Fibroblast of gingiva (primary cell): ENCODE measurements at regions not wholly inside any gene's neighbourhood (a gene's known extent, or its start where the extent isn't known, plus 50 kb on each side); places are given as distances from the start of the nearest gene placed in this dataset.

Source experiments
- DNase-seq: peaks from one replicate; pipeline ENCODE4 v3.0.0-alpha.2; 2011; ENCODE audit warnings: low read depth

DNA sequence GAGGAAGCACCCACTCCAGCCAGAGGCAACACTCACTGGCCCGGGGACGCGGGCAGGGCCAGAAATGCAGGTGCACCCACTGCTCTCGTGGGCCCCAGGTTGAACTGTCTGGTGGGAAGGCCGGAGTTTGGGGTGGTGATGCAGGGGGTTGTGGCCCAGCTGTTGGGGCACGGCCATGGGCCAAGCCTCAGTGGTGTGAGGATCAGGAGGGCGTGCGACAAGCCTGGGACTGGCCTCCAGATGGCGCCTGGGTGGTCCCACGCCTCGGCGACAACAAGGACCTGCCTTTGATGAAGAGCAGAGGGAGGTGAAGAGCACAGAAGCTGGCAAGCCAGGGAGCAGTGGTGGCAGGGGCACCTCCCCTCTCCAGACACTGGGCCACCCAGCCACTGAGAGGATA is 240.8 kb downstream of the BRD1 start:
- DNase-seq, result no peak

DNA sequence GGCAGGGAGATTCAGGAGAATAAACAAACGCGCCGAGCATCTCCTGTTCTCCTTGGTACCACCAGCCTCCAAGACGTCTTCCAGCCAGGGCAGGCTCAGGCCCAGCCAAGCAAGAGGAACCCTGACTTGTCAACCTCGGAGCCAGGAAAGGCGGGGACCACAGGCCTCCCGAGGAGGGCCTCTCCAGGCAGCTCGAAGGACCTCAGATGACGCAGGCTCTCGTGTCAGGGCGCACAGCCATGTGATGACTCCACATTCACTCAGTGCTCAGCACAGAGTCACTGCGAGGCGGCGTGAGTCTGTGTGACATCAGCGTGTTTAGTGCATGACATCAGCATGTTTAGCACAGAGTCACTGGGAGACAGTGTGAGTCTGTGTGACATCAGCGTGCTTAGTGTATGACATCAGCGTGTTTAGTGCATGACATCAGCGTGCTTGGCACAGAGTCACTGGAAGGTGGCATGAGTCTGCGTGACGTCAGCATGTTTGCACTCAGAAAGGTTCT is 241.4 kb downstream of the BRD1 start:
- DNase-seq, result no peak

DNA sequence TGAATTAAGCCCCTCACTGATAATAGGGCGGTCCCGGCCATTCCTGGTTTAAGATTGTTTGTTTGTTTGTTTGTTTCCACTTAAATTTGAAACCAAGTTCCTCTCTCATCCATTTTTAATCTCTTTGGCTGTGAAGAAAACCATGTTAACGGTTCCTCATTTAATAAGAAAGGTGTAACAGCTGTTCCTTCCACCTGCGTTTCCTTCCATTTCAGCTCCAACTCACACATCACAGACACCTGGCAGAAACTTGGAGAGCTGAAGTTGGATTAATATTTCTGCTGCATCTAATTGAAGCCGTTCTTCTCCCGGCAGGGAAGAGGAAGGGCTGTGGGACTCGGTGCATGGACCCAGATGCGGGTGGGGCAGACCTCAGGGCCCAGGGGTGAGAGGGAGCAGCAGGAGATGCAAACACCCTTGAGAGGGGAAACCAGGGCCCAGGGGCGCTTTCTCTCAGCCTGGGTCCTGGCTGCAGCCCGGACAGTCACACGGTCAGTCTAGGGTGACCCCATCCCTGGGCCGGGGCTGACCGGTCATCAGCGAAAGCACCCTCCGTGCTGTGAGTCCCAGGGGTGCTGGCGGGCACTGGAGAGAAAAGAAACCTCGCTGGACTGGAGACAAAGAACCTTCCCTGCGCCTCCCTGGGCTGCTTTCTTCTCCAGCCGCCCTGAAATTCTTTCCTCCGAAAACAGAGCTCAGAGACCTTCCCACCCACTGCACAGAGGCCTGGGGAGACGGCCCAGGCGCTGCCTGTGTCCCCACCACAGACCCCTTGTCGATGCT is 242.0 kb downstream of the BRD1 start:
- DNase-seq, result no peak

DNA sequence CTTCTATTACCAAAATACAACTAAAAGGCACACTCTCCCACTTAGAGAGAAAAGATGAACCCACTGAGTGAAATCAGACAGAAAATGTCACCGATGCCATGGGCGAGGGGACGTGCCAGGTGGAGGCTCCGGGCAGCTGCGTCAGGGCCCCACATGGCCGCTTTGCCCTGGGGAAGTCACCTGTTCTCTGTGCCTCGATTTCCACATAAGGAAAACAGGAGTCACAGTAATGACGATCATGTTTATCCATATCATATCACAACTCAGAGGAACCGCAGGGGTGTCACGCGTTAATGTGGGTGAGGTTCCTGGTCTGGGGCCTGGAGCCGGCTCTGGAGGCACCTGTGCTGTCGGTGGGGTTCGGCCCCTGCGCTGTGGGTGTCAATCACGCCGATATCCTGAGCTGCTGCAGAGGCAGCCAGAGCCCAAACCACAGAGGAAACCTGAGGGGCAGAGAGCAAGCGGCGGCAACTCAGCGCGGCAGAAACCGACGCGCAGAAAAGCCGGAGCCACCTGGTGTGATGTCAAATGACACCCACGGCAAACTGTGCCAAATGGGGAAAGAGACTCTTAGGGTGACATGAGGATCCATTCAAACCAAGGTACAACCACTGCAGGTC is 243.7 kb downstream of the BRD1 start:
- no peak for DNase-seq

DNA sequence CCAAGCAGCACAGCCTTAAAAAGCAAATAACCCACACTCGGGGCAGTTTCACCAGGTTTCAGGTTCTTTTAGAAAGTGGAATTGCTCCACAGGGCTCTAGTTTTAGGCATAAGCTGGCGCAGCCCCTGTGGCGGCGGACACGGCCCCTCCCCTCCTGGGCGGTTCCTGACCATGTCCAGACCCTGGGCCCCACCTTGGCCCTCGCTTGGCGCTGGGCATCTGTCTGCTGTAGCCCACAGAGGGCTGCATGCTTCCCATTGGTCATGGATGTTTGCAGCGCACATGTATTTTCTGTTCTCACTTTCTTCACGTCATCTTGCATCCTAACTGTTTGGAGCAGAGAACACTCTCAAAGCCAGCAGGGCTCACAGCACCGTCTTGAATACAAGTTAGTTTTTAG is 244.3 kb downstream of the BRD1 start:
- no peak for DNase-seq

DNA sequence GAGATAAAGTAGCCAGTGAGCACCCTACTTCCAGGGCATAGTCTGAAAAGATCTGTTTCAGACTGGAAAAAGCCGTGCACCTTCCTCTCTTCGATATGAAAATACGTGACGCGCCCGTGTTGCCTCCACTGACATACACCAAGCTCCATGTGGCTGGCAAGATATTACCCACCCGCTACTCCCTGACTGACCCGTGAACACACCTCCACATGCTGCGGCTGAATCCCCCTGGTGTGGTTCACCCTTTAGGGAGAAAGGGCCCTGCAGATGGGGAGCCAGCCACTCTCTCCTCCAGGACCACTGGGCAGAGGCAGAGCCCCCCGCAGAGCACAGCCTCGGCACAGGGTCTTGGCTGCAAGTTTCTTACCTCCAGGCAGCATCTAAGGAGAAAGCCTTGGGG is 245.0 kb downstream of the BRD1 start:
- DNase-seq, result no peak

DNA sequence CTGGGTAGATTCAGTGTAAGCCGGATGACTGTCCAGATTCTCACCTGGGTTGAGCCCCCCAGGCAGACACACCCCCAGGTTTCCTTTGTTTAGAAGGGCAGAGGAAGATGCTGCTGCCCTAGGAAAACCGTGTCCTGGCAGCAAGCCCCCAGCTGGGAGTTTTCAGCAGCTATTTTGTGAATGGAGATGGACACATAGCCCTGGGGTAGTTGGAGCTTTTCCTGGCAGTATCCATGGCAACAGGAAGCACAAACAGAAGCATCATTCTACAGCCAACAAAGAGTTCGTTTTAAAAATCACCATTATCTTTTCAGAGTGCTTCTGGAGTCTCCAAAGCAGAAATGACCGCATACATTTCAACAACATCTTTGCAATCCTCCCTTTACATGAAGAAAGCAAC is 245.5 kb downstream of the BRD1 start:
- no peak for DNase-seq

DNA sequence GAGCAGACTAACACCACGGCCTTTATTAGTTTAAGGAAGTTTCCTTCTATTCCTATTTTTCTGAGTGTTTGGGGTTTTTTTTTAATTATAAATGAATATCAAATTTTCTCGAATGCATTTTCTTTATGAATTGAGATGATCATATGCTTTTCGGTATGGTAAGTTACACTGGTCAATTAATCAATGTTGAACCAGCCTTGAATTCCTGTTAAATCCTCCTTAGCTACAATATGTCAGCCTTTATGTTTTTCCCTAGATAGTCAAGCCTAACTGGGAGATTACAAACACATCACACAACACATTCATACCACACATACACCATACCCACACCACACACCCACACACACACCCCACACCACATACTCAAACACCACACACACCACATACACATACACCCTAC is 247.6 kb downstream of the BRD1 start:
- no peak for DNase-seq

DNA sequence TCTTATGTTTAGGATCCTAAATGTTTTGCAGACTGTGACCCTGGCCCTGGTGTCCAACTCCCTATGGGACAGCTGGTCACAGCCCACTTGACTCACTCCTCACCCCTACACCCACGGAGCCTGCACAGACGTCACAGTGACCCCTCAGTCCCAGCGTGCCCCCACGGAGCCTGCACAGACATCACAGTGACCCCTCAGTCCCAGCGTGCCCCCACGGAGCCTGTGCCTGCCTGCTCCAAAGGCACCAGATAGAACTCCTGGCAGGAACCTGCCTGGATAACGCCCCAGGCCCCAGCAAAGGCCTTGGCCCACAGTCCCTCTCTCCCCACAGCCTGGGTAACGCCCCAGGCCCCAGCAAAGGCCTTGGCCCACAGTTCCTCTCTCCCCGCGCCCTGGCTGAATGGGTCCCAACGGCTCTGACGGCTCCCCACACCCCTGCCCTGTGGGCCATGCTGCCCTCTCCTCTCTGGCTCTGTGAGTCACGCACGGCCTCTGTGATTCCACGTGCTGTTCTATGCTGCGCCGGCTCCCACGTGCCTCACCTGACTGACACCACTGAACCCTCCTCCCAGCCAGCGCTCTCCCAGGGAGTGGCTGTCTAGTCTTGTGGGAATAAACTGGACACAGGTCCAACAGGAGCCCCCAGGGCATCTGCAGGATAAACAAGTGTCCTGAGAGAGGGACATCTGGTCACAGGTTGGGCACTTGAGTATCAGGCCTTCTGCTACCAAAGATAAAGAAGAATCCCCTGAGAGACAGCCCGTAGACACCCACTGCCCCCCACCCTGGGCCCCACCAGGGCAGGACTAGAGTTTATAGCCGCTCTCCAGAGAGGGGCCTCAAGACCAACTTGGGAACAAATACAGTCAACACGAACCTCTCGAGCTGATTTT is 250.3 kb downstream of the BRD1 start:
- no peak for DNase-seq

DNA sequence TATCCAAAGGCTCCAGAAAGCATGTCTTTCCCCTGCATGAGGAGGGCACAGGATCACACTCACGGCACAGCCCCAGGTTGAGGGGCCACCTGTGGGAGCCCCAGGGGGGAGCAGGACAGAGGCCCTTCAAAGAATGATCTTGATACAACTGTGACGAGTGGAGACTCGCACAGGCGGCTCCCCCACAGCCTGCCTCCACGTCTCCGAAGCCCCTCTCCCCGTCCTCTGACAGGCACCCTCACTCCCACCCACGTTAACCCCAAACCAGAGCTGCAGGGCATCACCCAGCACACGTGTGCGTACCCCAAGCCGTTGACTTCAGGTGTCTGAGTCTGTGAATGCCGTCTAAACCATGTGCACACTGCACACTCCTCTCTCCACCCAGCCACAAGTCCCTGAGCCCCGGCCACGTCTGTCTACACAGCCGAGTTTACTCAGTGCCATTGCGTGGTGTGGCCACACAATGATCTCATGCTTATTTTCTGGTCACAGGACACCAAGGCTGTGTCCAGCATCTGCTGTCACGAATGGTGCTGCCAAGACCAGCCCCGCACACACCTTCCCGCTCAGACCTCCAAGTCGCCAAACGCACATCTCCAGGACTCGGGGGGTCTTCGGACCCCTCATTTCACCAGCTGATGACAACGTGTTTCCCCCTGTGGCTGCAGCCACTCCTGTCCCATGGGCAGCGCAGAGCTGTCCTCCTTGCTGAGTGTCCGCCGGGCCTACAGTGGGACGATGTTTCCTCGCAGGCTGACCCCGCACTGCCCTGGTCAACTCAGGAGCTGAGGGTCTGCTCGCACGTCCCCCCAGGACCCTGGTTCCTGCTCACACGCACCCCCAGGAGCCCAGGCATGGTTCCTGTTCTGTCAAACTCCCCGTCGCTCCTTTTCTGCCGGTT is 251.2 kb downstream of the BRD1 start:
- no peak for DNase-seq

DNA sequence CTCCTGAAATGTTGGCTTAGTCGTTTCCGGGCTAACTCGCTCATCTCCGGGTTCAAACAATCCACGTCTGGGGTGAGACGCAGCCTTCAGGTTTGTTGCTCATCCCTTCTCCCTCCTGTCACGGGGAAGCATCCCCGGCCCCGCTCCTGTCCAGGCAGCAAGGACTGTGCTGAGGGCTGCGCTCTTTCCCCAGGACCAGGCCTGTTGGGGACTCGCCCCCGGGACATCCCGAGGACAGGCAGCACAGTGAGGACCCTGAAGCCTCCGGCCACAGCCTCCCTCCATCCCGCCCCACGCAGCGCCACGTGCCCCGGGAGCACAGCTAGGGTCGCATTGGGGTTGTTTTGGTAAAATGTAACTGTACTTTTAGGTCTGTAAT is 252.0 kb downstream of the BRD1 start:
- DNase-seq, result no peak

DNA sequence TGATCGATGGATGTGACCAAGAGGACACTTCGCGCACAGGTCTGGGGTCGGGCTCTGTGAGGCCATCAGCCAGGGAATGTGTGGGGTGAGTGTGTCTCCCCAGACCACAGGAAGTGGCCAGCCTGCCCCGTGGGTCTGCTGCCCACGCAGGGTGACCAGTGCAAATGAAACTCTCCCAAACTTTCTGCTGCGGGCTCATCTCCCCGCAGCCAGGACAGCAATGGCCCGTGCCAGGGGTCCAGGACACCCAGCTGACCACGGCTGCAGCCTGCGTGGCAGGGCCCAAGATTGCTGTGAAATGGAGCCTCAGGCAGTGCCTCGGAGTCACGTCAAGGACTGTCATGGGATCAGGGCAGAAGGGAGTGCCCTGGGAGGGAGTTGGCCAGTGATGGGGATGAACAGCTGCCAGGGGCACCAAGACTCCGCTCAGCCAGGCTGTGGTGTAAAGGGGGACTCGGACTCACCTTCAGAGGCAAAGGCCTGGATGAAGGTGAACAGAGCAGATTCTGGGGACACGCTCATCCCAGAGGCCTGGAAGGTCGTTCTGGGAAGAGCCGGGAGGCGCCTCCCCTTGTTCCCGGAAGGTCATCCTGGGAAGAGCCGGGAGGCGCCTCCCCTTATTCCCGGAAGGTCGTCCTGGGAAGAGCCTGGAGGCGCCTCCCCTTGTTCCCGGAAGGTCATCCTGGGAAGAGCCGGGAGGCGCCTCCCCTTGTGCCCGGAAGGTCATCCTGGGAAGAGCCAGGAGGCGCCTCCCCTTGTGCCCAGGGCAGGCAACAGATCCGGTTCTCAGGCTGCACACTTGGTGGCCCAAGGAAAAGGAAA is 252.6 kb downstream of the BRD1 start:
- DNase-seq, result no peak

DNA sequence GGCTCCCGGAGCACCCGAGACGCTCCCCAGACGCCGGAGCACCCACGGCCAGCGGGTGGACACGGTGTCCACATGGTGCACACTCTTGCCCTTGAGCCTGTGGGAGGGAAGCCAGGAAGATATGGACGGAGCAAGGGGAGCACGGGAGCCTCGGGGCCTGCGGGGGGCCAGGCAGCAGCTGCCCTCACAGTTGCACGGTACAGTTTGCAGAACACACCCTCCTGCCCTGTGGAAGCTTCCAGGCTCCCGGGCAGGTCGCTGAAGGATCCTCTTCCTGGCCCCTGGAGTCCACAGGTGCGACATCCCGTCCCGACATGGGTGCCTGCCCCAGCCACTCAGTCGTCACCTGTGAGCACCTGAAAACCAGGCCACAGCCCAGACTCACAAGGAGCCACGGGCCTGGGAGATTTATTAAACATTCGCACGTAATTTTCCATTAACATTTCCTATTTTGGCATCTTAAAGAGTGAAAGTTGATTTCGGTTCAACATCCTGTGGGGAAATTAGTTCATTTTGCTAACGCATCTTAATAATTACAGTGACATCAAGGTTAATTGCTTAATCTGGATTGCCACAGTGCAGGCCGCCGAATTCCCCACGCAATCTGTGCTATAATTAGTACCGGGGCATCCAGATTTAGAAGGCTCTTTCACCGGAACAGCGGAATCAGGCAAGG is 253.3 kb downstream of the BRD1 start:
- no peak for DNase-seq

DNA sequence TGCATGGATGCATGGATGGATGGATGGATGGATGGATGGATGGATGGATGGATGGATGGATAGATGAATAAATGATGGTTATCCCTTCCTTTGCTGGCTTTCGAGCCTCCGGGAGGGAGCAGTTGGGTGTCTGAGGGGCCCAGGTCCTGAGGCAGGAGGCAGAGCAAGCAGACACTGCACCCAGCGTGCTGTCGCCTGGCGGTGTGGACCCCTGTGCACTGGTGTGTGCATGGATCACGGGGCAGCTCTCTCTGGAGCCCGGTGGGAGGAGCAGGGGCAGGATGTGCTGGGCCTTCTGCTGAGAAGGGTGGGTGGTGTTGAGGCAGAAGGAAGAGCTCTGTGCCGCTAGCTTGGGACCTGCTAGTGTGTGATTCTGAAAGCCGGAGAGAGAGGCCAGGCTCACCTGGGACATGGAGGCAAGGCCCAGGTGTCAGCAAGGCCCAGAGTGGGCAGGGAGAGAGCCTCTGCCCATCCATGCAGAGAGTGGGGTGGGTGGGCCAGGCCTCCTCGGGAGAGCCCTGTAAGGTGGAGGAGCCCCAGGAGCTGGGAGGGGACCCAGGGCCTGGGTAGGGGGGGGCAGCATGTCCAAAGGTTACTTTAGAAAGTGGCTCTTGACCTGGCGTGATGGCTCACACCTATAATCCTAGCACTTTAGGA is 254.4 kb downstream of the BRD1 start:
- no peak for DNase-seq

DNA sequence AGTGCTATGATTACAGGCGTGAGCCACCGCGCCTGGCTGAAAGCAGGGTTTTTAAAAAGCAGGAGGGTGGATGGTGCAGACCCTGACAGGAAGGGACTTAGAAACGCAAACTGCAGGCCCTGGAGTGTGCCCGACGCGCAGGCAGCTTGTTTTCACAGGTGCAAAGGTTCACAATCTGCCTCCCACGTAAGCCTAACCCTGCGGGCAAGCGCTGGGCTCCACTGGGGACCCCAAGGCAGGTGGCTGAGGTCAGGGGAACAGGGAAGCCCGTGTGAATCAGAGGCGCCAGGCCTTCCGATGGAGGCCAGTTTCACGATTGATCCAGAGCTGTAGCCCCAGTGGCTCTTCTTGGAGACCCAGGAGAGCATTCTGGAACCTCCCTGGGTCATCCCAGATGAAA is 256.3 kb downstream of the BRD1 start:
- no peak for DNase-seq

DNA sequence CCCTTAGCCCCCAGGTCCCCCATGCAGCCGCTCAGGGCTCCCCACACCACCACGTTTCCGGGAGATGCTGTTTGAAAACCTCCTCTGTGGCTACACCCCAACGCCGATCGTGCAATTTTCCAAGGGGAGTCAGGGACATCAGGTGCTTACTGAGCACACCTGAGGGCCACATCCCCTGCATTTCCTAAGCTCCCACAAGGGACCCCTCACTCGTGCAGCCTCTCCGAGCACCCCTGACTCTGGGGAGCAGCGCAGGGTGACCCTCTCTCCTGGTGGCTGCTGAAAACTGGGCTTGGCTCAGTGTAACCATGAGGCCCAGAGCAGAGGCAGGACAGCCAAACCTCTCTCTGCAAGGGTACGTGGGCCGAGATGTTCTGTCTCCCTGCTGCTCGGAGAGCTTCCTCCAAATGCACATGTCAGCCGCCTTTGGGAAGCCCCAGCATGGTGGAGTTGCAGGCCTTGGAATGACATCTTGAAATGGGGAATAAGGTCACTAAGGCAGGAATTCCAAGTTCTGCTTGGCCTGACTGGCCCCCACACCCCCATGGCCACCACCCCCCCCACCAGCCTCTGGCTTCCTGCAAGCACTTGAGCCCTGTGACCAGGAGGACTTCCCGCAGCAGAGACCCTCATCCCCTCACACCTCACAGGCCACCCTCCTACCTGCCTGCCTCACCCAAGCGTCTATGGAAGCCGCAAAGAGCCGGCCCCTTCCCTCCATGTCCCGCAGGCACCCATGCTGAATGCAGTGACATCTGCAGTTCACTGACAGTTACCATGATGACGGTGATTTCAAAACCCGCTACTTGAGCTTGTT is 257.4 kb downstream of the BRD1 start:
- no peak for DNase-seq

DNA sequence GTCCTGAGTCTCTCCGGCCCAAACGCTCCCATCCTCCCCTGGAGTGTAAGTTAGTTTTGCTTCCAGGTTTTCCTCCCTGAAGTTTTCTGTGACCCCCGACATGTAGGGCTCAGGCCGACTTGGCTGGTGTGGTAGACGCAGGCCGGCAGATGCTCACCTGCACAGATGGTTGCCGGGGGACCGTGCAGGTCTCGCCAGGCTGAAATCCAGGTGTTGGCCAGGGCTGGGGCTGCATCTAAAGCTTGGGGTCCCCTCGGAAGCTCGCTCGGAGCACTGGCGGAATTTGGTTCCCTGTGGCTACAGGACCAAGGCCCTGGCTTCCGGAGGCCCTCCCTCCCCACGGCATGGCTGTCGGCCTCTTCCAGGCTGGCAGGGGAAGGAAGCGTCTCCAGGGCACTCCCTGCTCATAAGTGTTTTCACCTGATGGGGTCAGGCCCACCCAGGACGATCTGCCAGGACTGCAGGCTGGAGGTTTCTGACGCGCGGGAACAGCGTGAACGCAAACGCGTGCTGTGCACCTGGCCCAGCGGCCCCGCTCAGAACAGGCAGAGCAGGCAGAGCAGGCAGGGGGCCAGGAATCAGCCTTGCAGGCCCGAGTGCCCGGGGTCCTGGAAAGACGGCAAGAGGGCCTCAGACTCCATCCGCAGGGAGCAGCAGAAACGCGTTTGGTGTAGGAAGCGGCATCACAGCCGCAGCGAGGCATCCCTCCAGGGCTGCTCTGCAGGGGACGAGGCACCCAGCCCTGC is 258.2 kb downstream of the BRD1 start:
- no peak for DNase-seq

DNA sequence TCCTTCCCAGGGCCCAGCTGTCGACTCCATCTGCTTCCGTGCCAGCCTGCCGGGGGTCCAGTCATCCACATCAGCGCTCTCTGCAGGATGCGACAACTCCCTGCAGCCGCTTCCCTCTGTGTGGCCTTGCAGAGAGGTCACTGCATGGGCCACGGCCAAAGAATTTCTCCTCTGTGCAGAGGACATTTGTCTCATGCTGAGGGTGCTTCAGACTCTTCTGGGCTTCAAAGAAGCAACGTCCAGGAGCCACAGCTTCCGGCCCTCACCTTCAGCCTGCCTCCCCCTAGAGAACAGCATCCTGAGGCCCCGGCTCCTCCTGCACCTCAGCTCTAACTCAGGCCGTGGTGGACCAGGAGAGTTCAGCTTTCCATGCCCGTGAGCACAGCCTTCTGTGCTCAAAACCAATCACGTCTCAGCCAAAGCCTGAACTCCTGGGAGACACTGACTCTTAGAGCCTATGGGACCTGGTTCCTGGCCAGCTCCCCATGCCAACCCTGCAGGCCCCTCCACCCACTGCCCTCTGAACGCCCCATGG is 258.9 kb downstream of the BRD1 start:
- DNase-seq, result no peak
